PFSK-1 (cell line): ENCODE measurements at regions not wholly inside any gene's neighbourhood (a gene's known extent, or its start where the extent isn't known, plus 50 kb on each side); places are given as distances from the start of the nearest gene placed in this dataset.

Experiments
- FOXP2 ChIP-seq: optimal IDR thresholded peaks from 2 replicates; pipeline ENCODE3; 2011; ENCODE audit warnings: borderline replicate concordance, control low read depth, inconsistent platforms; ENCODE audit not compliant: insufficient read depth; ENCODE audit errors: extremely low read length, extremely low read depth
- POLR2AphosphoS5 ChIP-seq: IDR thresholded peaks from 2 replicates; pipeline ENCODE4 v1.6.1; 2012; ENCODE audit warnings: low read depth, mild to moderate bottlenecking, control low read depth, low read length, moderate library complexity
- SIN3A ChIP-seq: IDR thresholded peaks from 2 replicates; pipeline ENCODE4 v1.6.1; 2012; ENCODE audit warnings: mild to moderate bottlenecking, low read length, moderate library complexity, borderline replicate concordance; ENCODE audit not compliant: insufficient read depth
- TAF1 ChIP-seq: IDR thresholded peaks from 2 replicates; pipeline ENCODE4 v1.6.1; 2012; ENCODE audit warnings: low read length, control low read depth, borderline replicate concordance; ENCODE audit not compliant: insufficient read depth
- TF ChIP-seq, protein P1 (sequence below), 2 experiments: IDR thresholded peaks; 2 replicates each; pipeline versions ENCODE4 v1.6.1 to v1.8.0; 2011 to 2012; ENCODE audit warnings: low read depth in 2 of 2, low read length in 2 of 2, control low read depth in 1 of 2, inconsistent platforms in 1 of 2, mild to moderate bottlenecking in 1 of 2, moderate library complexity in 1 of 2; ENCODE audit not compliant: insufficient read depth in 1 of 2

DNA sequence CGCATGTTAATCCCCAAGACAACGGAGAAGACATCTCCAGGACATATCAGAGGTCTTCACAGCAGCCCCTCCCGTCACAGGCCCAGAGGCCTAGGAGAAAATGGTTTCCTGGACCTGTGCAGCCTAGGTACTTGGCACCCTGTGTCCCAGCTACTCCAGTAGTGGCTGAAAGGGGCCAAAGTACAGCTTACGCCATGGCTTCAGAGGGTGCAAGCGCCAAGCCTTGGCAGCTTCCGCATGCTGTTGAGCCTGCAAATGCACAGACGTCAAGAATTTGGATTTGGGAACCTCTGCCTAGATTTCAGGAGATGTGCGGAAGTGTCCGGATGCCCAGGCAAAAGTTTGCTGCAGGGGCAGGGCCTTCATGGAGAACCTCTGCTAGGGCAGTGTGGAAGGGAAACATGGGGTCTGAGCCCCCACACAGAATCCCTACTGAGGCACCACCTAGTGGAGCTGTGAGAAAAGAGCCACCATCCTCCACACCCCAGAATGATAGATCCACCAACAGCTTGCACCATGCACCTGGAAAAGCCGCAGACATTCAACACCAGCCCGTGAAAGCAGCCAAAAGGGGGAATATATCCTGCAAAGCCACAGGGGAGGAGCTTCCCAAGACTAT, 159.3 kb upstream of the COX10 start:
- TF ChIP-seq SIN3A (no peak), TAF1 (no peak), FOXP2 (no peak), POLR2AphosphoS5 (no peak)
- TF ChIP-seq, protein P1, sequence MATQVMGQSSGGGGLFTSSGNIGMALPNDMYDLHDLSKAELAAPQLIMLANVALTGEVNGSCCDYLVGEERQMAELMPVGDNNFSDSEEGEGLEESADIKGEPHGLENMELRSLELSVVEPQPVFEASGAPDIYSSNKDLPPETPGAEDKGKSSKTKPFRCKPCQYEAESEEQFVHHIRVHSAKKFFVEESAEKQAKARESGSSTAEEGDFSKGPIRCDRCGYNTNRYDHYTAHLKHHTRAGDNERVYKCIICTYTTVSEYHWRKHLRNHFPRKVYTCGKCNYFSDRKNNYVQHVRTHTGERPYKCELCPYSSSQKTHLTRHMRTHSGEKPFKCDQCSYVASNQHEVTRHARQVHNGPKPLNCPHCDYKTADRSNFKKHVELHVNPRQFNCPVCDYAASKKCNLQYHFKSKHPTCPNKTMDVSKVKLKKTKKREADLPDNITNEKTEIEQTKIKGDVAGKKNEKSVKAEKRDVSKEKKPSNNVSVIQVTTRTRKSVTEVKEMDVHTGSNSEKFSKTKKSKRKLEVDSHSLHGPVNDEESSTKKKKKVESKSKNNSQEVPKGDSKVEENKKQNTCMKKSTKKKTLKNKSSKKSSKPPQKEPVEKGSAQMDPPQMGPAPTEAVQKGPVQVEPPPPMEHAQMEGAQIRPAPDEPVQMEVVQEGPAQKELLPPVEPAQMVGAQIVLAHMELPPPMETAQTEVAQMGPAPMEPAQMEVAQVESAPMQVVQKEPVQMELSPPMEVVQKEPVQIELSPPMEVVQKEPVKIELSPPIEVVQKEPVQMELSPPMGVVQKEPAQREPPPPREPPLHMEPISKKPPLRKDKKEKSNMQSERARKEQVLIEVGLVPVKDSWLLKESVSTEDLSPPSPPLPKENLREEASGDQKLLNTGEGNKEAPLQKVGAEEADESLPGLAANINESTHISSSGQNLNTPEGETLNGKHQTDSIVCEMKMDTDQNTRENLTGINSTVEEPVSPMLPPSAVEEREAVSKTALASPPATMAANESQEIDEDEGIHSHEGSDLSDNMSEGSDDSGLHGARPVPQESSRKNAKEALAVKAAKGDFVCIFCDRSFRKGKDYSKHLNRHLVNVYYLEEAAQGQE (IDR thresholded peaks at IDR 0.05; ENCODE audit: insufficient read depth in 1 of 2, low read depth in 2 of 2, low read length in 2 of 2): no peak

GRCh38 chr17:13917634-13918033, 151.7 kb upstream of the COX10 start:
- TF ChIP-seq, protein P1 (IDR thresholded peaks at IDR 0.05; ENCODE audit: insufficient read depth in 1 of 2, low read depth in 2 of 2, low read length in 2 of 2): no peak
- TF ChIP-seq SIN3A (no peak), TAF1 (no peak)

DNA sequence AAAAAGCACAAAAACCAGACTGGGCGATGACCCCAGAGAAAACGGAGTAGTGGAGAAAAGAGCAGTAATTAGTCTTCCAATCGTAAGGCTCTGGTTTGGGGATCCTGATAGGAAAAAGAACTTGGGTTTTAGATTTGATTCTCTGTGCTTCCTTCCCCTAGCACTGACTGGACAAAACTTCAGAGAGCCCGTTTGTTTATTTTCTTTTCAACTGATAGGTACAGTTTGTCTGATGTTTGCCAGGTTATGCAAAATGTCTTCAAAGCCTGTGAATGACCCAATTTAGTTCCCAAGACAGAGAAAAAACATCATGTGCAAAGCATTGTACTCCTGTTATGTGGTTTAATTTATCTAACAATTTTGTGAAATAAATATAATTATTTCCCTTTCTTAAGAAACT, 151.1 kb upstream of the COX10 start:
- TF ChIP-seq SIN3A (no peak), TAF1 (no peak), FOXP2 (no peak), POLR2AphosphoS5 (no peak)
- TF ChIP-seq, protein P1 (IDR thresholded peaks at IDR 0.05; ENCODE audit: insufficient read depth in 1 of 2, low read depth in 2 of 2, low read length in 2 of 2): no peak

- TF ChIP-seq, protein P1 (IDR thresholded peaks at IDR 0.05; ENCODE audit: insufficient read depth in 1 of 2, low read depth in 2 of 2, low read length in 2 of 2): no peak
- no peak for TF ChIP-seq SIN3A
- no peak for TF ChIP-seq FOXP2
- no peak for TF ChIP-seq POLR2AphosphoS5
- TF ChIP-seq TAF1: no peak
These were observed 149.5 kb upstream of the COX10 start for GRCh38 chr17:13919818-13920217.

DNA sequence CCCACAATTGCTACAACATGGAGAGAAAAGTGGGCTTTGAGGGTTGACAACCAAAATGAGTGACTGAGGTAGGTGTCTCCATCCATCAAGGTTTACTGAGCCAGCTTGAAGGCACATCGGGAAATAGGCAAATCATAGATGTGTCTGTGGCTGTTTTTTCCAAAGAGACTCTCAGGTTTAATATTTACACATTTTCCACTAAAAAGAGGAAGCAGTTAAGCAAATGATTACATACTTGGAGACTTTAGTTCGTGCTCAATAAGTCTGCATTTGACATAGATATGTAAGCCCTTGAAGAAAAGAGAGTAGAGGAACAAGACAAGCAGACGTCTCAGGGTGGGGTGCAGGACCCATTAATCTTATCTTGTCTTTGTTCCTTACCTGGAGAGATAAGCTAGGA, 148.9 kb upstream of the COX10 start:
- TF ChIP-seq, protein P1 (IDR thresholded peaks at IDR 0.05; ENCODE audit: insufficient read depth in 1 of 2, low read depth in 2 of 2, low read length in 2 of 2): no peak
- TF ChIP-seq TAF1 (no peak), FOXP2 (no peak), SIN3A (no peak), POLR2AphosphoS5 (no peak)
